Neuronal stem cell (in vitro differentiated cells): ENCODE measurements at regions not wholly inside any gene's neighbourhood (a gene's known extent, or its start where the extent isn't known, plus 50 kb on each side); places are given as distances from the start of the nearest gene placed in this dataset.

Experiments
- DNase-seq: peaks from one replicate; pipeline ENCODE4 v3.0.0-alpha.2; 2013; ENCODE audit warnings: low spot score
- H2AFZ ChIP-seq: one replicate; pipeline ENCODE4 v1.6.1; 2013; ENCODE audit warnings: mild to moderate bottlenecking, low read length, inconsistent platforms
- H2AK5ac ChIP-seq: 2 replicates; pipeline ENCODE4 v1.6.1; 2013; ENCODE audit warnings: low read depth, mild to moderate bottlenecking, inconsistent platforms, low read length, moderate library complexity, mixed read lengths
- H2BK120ac ChIP-seq: 2 replicates; pipeline ENCODE4 v1.6.1; 2013; ENCODE audit warnings: low read depth, mild to moderate bottlenecking, inconsistent platforms, low read length, moderate library complexity, mixed read lengths
- H2BK12ac ChIP-seq: one replicate; pipeline ENCODE4 v1.6.1; 2013; ENCODE audit warnings: low read length, inconsistent platforms
- H2BK15ac ChIP-seq: 2 replicates; pipeline ENCODE4 v1.6.1; 2013; ENCODE audit warnings: mild to moderate bottlenecking, low read length, inconsistent platforms, mixed read lengths
- H2BK5ac ChIP-seq: one replicate; pipeline ENCODE4 v1.6.1; 2013; ENCODE audit warnings: inconsistent platforms, mild to moderate bottlenecking, low read length, moderate library complexity
- H3K14ac ChIP-seq: one replicate; pipeline ENCODE4 v1.6.1; 2013; ENCODE audit warnings: low read length, inconsistent platforms
- H3K18ac ChIP-seq: 2 replicates; pipeline ENCODE4 v1.6.1; 2013; ENCODE audit warnings: low read length, inconsistent platforms
- H3K23ac ChIP-seq: 2 replicates; pipeline ENCODE4 v1.6.1; 2013; ENCODE audit warnings: low read depth, mild to moderate bottlenecking, mixed read lengths, low read length, inconsistent platforms; ENCODE audit not compliant: poor library complexity
- H3K27ac ChIP-seq: replicated peaks from 3 replicates; pipeline ENCODE4 v1.5.1; 2013; ENCODE audit warnings: low read length, inconsistent platforms
- H3K27me3 ChIP-seq, 3 experiments: 2 replicates each; pipeline ENCODE4 v1.6.1; 2013; ENCODE audit warnings: low read length in 3 of 3, mild to moderate bottlenecking in 2 of 3, inconsistent platforms in 1 of 3, low read depth in 1 of 3, mixed read lengths in 1 of 3, moderate library complexity in 1 of 3; ENCODE audit not compliant: control insufficient read depth in 3 of 3, insufficient read depth in 3 of 3
- H3K36me3 ChIP-seq, 2 donors: replicated peaks in 1 of 2; 2 replicates each; pipeline ENCODE4 v1.6.1; 2013; ENCODE audit warnings: low read length in 2 of 2; ENCODE audit not compliant: control insufficient read depth in 2 of 2, insufficient read depth in 2 of 2
- H3K4ac ChIP-seq: 2 replicates; pipeline ENCODE4 v1.6.1; 2013; ENCODE audit warnings: inconsistent platforms, mild to moderate bottlenecking, low read length, moderate library complexity
- H3K4me1 ChIP-seq, 2 donors: 1 replicate in 1 of 2; 2 replicates in 1 of 2; pipeline ENCODE4 v1.6.1; 2013; ENCODE audit warnings: low read length in 2 of 2, low read depth in 1 of 2; ENCODE audit not compliant: control insufficient read depth in 2 of 2, insufficient read depth in 1 of 2
- H3K4me2 ChIP-seq: one replicate; pipeline ENCODE4 v1.6.1; 2013; ENCODE audit warnings: mild to moderate bottlenecking, low read length, inconsistent platforms; ENCODE audit not compliant: insufficient read depth, poor library complexity, severe bottlenecking
- H3K4me3 ChIP-seq, 2 donors: 2 replicates each; pipeline ENCODE4 v1.5.1; 2013; ENCODE audit warnings: low read length in 2 of 2, mild to moderate bottlenecking in 2 of 2, inconsistent platforms in 1 of 2, moderate library complexity in 1 of 2
- H3K79me1 ChIP-seq: one replicate; pipeline ENCODE4 v1.6.1; 2013; ENCODE audit warnings: low read depth, mild to moderate bottlenecking, inconsistent platforms, low read length, moderate library complexity
- H3K9ac ChIP-seq: one replicate; pipeline ENCODE4 v1.6.1; 2013; ENCODE audit warnings: mild to moderate bottlenecking, low read depth, low read length, inconsistent platforms; ENCODE audit not compliant: poor library complexity
- H3K9me3 ChIP-seq, 2 donors: replicated peaks in 1 of 2; 2 replicates each; pipeline versions ENCODE3 to v1.6.1; 2013; ENCODE audit warnings: low read length in 2 of 2, mild to moderate bottlenecking in 2 of 2, inconsistent platforms in 1 of 2, low read depth in 1 of 2, mixed read lengths in 1 of 2, moderate library complexity in 1 of 2; ENCODE audit not compliant: control insufficient read depth in 2 of 2, insufficient read depth in 1 of 2
- H4K8ac ChIP-seq: one replicate; pipeline ENCODE4 v1.6.1; 2013; ENCODE audit warnings: low read depth, mild to moderate bottlenecking, inconsistent platforms, low read length, moderate library complexity
- H4K91ac ChIP-seq: one replicate; pipeline ENCODE4 v1.6.1; 2013; ENCODE audit warnings: low read length, low read depth, mild to moderate bottlenecking, inconsistent platforms; ENCODE audit not compliant: poor library complexity
- WGBS, 2 donors: extraction: QIAGEN DNeasy Blood & Tissue Kit; methylation state at CpG; one replicate each; pipeline ENCODE4 v1.1.7; 2013; ENCODE audit warnings: missing lambda C conversion rate in 2 of 2, mixed read lengths in 1 of 2; ENCODE audit not compliant: insufficient read length in 2 of 2, insufficient replicate concordance in 1 of 2; ENCODE audit errors: extremely low coverage in 2 of 2; 5-methylcytosine and 5-hydroxymethylcytosine counted together

DNA sequence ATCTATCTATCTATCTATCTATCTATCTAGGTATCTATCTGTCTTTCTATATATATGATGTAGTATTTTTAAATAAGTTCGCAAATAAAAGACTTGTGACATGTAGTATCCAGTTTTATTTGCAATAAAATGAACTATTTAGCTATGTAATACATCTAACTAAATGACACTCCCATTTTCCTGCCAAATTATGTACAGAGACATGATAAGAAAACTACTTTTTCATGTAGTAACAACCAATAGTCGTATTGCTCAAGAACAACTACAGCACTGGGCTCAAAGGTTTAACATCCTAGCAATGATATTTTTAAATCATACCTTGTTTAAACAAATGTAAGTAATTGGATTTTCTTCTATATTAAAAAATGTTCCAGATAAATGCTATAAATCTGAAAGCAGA is 55.5 kb upstream of the FLRT2 start:
- no peak overlapping the region for H4K8ac ChIP-seq
- no CpG with 5 or more reads among the region's 2 CpGs for WGBS, 2 donors
- H2BK12ac ChIP-seq = no peak overlapping the region
- no peaks in the 10 kb centered on the region for H3K4me1 ChIP-seq
- no peak overlapping the region for H3K27ac ChIP-seq
- no peak overlapping the region for H2BK15ac ChIP-seq
- H2AK5ac ChIP-seq = no peak overlapping the region
- H3K79me1 ChIP-seq = no peaks in the 10 kb centered on the region
- H3K9ac ChIP-seq = no peak overlapping the region
- no peak overlapping the region for H3K4me2 ChIP-seq
- H3K4ac ChIP-seq = no peak overlapping the region
- H3K4me3 ChIP-seq = no peak overlapping the region
- no peak overlapping the region for H2BK120ac ChIP-seq
- no peak overlapping the region for H2AFZ ChIP-seq
- no peaks in the 10 kb centered on the region for H3K9me3 ChIP-seq
- H3K18ac ChIP-seq = no peak overlapping the region
- no peaks in the 10 kb centered on the region for H3K36me3 ChIP-seq
- H3K14ac ChIP-seq = no peak overlapping the region
- H3K23ac ChIP-seq = no peak overlapping the region
- H3K27me3 ChIP-seq = no peaks in the 10 kb centered on the region
- no peak for DNase-seq
- no peak overlapping the region for H4K91ac ChIP-seq
- H2BK5ac ChIP-seq = no peak overlapping the region

DNA sequence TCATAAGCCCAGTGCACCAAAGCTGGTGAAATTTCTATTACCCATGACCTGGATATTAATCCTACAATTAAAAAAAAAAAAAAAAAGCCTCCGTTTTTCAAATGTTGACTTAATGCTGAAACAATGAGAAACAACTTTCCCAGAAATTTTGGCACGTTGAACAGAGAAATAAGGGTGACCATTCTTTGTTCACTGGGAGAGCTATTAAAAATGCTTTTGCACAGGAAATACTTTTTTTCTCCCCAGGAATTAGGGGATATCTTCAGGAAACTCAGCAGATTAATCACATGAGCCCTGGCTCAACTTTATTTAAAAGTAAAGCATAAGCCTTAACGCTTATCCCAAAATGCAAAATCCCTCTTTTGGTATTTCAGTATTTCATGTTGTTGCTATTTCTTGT is 54.8 kb upstream of the FLRT2 start:
- H4K8ac ChIP-seq = no peak overlapping the region
- no peak overlapping the region for H3K4me2 ChIP-seq
- H3K27ac ChIP-seq = no peak overlapping the region
- no peak overlapping the region for H3K4ac ChIP-seq
- no peaks in the 10 kb centered on the region for H3K79me1 ChIP-seq
- H2AFZ ChIP-seq = no peak overlapping the region
- H3K9ac ChIP-seq = no peak overlapping the region
- DNase-seq = no peak
- H3K4me1 ChIP-seq = no peaks in the 10 kb centered on the region
- no peaks in the 10 kb centered on the region for H3K9me3 ChIP-seq
- H4K91ac ChIP-seq = no peak overlapping the region
- no peak overlapping the region for H2BK15ac ChIP-seq
- no peaks in the 10 kb centered on the region for H3K36me3 ChIP-seq
- no peak overlapping the region for H3K4me3 ChIP-seq
- no peak overlapping the region for H3K14ac ChIP-seq
- no peak overlapping the region for H2BK120ac ChIP-seq
- H3K18ac ChIP-seq = no peak overlapping the region
- H2AK5ac ChIP-seq = no peak overlapping the region
- no CpG with 5 or more reads among the region's 3 CpGs for WGBS, 2 donors
- no peak overlapping the region for H2BK12ac ChIP-seq
- H2BK5ac ChIP-seq = no peak overlapping the region
- H3K27me3 ChIP-seq = no peaks in the 10 kb centered on the region
- H3K23ac ChIP-seq = no peak overlapping the region

DNA sequence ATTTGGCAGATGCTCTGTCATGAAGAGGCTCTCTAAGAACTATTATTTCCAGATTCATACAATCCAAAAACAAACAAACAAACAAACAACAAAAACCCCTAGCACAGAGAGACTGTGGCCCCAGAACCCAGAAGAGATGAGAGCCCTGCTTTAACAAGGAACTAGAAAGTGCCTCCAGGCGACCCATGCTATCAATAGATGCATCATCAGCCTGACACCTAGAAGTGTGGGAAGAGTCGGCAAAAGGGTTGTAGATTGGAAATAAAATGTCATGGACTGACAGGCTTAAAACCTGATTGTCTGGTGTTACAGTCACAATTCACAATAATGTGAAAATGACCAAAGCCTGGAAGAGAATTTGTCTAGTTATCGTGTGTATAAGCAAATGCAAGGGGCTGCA is 50.6 kb upstream of the FLRT2 start:
- Histone ChIP-seq H3K4me1 (no peaks in the 10 kb centered on the region), H2AK5ac (no peak overlapping the region), H2BK12ac (no peak overlapping the region), H3K9ac (no peak overlapping the region), H3K4me3 (no peak overlapping the region), H3K36me3 (no peaks in the 10 kb centered on the region), H3K4ac (no peak overlapping the region), H3K18ac (no peak overlapping the region), H2BK15ac (no peak overlapping the region), H3K9me3 (no peaks in the 10 kb centered on the region), H3K27me3 (no peaks in the 10 kb centered on the region), H3K23ac (no peak overlapping the region), H4K8ac (no peak overlapping the region), H2BK5ac (no peak overlapping the region), H2BK120ac (no peak overlapping the region), H3K14ac (no peak overlapping the region), H3K4me2 (no peak overlapping the region), H4K91ac (no peak overlapping the region), H3K27ac (no peak overlapping the region), H3K79me1 (no peaks in the 10 kb centered on the region), H2AFZ (no peak overlapping the region)
- WGBS, 2 donors = no CpG with 5 or more reads among the region's 3 CpGs
- DNase-seq = no peak

DNA sequence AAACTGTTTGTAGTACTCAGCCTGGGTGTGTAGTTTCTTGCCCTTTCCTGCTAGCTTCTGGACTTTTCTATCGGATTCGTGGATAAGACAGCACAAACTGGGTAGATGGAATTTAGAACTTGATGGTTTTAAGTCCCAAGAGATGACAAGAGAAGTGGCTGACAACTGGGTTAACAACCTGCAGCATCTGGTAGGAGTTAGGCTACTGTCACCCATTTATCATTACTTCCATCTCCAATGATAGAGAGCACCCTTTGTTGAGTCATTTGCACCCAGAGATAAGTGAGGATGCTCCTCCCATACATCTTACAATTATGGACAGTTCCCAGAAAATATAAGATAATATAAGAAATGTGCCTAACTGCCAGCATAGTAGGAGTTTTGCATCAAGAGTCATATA is 50.2 kb upstream of the FLRT2 start:
- no peak overlapping the region for H3K4me2 ChIP-seq
- H3K9ac ChIP-seq = no peak overlapping the region
- no peak overlapping the region for H4K91ac ChIP-seq
- no peak overlapping the region for H2AK5ac ChIP-seq
- H3K4me3 ChIP-seq = no peak overlapping the region
- WGBS, 2 donors = no CpG with 5 or more reads among the region's 2 CpGs
- H2BK120ac ChIP-seq = no peak overlapping the region
- H3K4ac ChIP-seq = no peak overlapping the region
- no peak overlapping the region for H3K23ac ChIP-seq
- H3K4me1 ChIP-seq = no peaks in the 10 kb centered on the region
- H4K8ac ChIP-seq = no peak overlapping the region
- no peaks in the 10 kb centered on the region for H3K9me3 ChIP-seq
- no peak overlapping the region for H3K27ac ChIP-seq
- no peaks in the 10 kb centered on the region for H3K27me3 ChIP-seq
- H2BK12ac ChIP-seq = no peak overlapping the region
- H2AFZ ChIP-seq = no peak overlapping the region
- H3K36me3 ChIP-seq = no peaks in the 10 kb centered on the region
- H3K18ac ChIP-seq = no peak overlapping the region
- no peak overlapping the region for H2BK5ac ChIP-seq
- no peaks in the 10 kb centered on the region for H3K79me1 ChIP-seq
- no peak for DNase-seq
- no peak overlapping the region for H2BK15ac ChIP-seq
- H3K14ac ChIP-seq = no peak overlapping the region
